ENCODE measurements at regions not wholly inside any gene's neighbourhood (a gene's known extent, or its start where the extent isn't known, plus 50 kb on each side); places are given as distances from the start of the nearest gene placed in this dataset.
"Not testable (repeated sequence)": the region's sequence is repeated elsewhere in the genome, so short reads cannot be mapped to it uniquely, and the experiment has no call there.

- Histone ChIP-seq H3K36me3 (ENCODE audit: control insufficient read depth, insufficient read depth, low read length) (no peaks in the 10 kb centered on the region), H3K27me3 (ENCODE audit: control insufficient read depth, insufficient read depth, low read length) (no peaks in the 10 kb centered on the region), H3K4me3 (ENCODE audit: low read depth, low read length) (no peak overlapping the region)
- no peak for TF ChIP-seq CTCF (IDR thresholded peaks at IDR 0.05; ENCODE audit: insufficient read depth, low read length, poor library complexity, severe bottlenecking)
- DNase-seq (ENCODE audit: low read depth) = no peak
Measured at GRCh38 chr10:65234261-65234660, 1691.6 kb upstream of the LRRTM3 start.

- no peak overlapping the region for H3K4me3 ChIP-seq (ENCODE audit: low read depth, low read length)
- no peak for DNase-seq (ENCODE audit: low read depth)
- TF ChIP-seq CTCF (IDR thresholded peaks at IDR 0.05; ENCODE audit: insufficient read depth, low read length, poor library complexity, severe bottlenecking) = no peak
- H3K27me3 ChIP-seq (ENCODE audit: control insufficient read depth, insufficient read depth, low read length) = no peaks in the 10 kb centered on the region
- no peaks in the 10 kb centered on the region for H3K36me3 ChIP-seq (ENCODE audit: control insufficient read depth, insufficient read depth, low read length)
Measured at GRCh38 chr10:65235266-65235665, 1690.6 kb upstream of the LRRTM3 start.

- Histone ChIP-seq H3K4me3 (ENCODE audit: low read depth, low read length) (no peak overlapping the region), H3K27me3 (ENCODE audit: control insufficient read depth, insufficient read depth, low read length) (no peaks in the 10 kb centered on the region), H3K36me3 (ENCODE audit: control insufficient read depth, insufficient read depth, low read length) (no peaks in the 10 kb centered on the region)
- TF ChIP-seq CTCF (IDR thresholded peaks at IDR 0.05; ENCODE audit: insufficient read depth, low read length, poor library complexity, severe bottlenecking) = no peak
- DNase-seq (ENCODE audit: low read depth) = no peak
Measured at GRCh38 chr10:65235846-65236245, 1690.0 kb upstream of the LRRTM3 start.

DNA sequence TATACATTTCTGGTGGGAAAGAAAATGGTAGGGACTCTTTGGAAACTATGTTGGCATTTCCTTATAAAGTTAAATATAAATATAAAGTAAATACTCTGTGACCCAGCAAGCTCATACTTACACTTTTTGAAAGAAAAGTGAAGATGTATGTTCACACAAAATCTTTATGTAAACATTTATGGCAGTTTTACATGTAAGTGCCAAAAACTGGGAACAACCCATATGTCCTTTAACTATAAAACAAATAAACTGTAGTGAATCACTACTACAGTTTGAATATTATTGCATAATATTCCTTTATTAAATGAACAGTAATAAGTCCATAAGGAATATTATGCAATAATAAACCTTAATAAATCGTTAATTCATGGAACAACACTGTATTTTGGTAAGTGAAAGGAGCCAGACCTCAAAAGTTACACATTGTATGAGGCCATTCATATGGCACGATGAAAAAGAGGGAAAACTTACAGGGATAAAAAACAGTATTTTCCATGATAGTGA is 1660.3 kb upstream of the LRRTM3 start:
- TF ChIP-seq CTCF (IDR thresholded peaks at IDR 0.05; ENCODE audit: insufficient read depth, low read length, poor library complexity, severe bottlenecking) = no peak
- Histone ChIP-seq H3K4me3 (ENCODE audit: low read depth, low read length) (no peak overlapping the region), H3K27me3 (ENCODE audit: control insufficient read depth, insufficient read depth, low read length) (no peaks in the 10 kb centered on the region), H3K36me3 (ENCODE audit: control insufficient read depth, insufficient read depth, low read length) (no peaks in the 10 kb centered on the region)
- DNase-seq (ENCODE audit: low read depth) = no peak

DNA sequence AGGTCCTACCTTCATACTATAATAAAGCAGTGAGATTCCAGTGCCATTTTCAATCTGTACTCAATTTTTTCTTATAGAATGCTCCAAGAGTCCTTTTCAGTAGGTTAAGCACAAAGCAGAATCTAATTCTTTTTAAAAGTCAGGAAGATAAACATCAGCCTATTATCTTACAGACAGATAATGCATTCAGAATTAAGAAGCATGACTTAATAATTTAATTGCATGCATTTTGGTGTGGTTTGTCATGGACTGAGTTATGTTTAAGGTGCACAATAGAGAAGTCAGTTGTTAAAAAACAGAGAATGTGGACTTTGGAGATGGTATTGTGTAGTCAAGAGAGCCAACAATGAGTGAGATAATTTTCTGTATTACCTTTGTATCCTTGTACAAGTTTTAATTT is 1656.3 kb upstream of the LRRTM3 start:
- not testable (repeated sequence) for H3K27me3 ChIP-seq (ENCODE audit: control insufficient read depth, insufficient read depth, low read length); H3K4me3 ChIP-seq (ENCODE audit: low read depth, low read length); DNase-seq (ENCODE audit: low read depth); H3K36me3 ChIP-seq (ENCODE audit: control insufficient read depth, insufficient read depth, low read length)

DNA sequence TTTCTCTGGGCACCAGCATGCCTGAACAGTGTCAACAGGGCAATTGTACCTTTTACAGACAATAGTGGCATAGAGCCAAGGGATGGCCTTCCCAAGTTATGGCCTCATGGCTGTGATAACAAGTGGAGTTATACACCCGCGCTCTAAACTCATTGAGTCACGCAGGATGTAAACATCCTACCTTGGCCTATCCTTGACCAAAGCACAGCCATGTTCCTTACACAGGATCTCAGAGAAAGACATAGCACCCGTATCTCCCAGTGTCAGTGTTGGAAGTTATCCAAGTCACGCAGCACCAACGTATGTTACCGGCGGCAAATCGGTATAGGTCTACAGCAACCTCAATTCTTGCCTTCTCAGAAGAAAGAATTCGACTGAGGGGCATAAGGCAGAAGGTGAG is 1654.9 kb upstream of the LRRTM3 start:
- DNase-seq (ENCODE audit: low read depth) = no peak
- H3K4me3 ChIP-seq (ENCODE audit: low read depth, low read length) = no peak overlapping the region
- H3K36me3 ChIP-seq (ENCODE audit: control insufficient read depth, insufficient read depth, low read length) = no peaks in the 10 kb centered on the region
- no peaks in the 10 kb centered on the region for H3K27me3 ChIP-seq (ENCODE audit: control insufficient read depth, insufficient read depth, low read length)
- no peak for TF ChIP-seq CTCF (IDR thresholded peaks at IDR 0.05; ENCODE audit: insufficient read depth, low read length, poor library complexity, severe bottlenecking)

Measured in kidney epithelial cell (primary cell).